GM12878 (cell line): ENCODE measurements at regions not wholly inside any gene's neighbourhood (a gene's known extent, or its start where the extent isn't known, plus 50 kb on each side); places are given as distances from the start of the nearest gene placed in this dataset.

ENCODE experiments used
- ATAC-seq: fragments of 200-7000 bp; cut with Tn5 transposase; 3 replicates; pipeline ENCODE4 v1.9.1; 2020; ENCODE audit warnings: mild to moderate bottlenecking, moderate library complexity
- BruUV-seq: library from RNA; stranded (reverse); fragments of 400-500 nt; replicated peaks from 2 replicates; lab custom pipeline; 2021; lab: Mats Ljungman, UMichigan
- CTCF ChIA-PET: fragments of 300-600 bp; sonication (Branson Sonifier 250); formaldehyde crosslinking; extraction: SDS; loops from one replicate; lab custom pipeline; 2021; ENCODE audit warnings: inconsistent platforms; lab: Yijun Ruan, JAX
- POLR2A ChIA-PET: fragments of 350-600 bp; formaldehyde crosslinking; extraction: SDS; loops from one replicate; lab custom pipeline; 2021; ENCODE audit warnings: inconsistent platforms; lab: Charles Lee
- RAD21 ChIA-PET: fragments of 300-600 bp; sonication (Branson Sonifier 250); formaldehyde crosslinking; loops from one replicate; lab custom pipeline; 2023; ENCODE audit warnings: antibody characterized with exemption; ENCODE audit not compliant: unreplicated experiment; lab: Charles Lee
- SMC1A ChIA-PET: fragments of 300-600 bp; sonication (Branson Sonifier 250); formaldehyde crosslinking; loops from one replicate; lab custom pipeline; 2023; ENCODE audit not compliant: unreplicated experiment, uncharacterized antibody; lab: Charles Lee
- DNase-seq: peaks from one replicate; pipeline ENCODE4 v3.0.0-alpha.2; 2011; ENCODE audit warnings: low read depth, low spot score
- FAIRE-seq: peaks from 3 replicates; lab custom pipeline; 2011; peaks lifted over from hg19 to GRCh38; lab: Jason Lieb, UNC
- H2AFZ ChIP-seq: 2 replicates; pipeline ENCODE4 v1.6.0; 2011; ENCODE audit warnings: low read depth, low read length, control low read depth; ENCODE audit not compliant: control insufficient read depth
- H3K27ac ChIP-seq: 2 replicates; pipeline ENCODE4 v1.5.1; 2011; ENCODE audit warnings: control low read depth; ENCODE audit not compliant: control insufficient read depth, insufficient read depth
- H3K27me3 ChIP-seq, 2 experiments: replicated peaks in 1 of 2; 2 replicates each; pipeline versions ENCODE4 v1.6.0 to v1.6.1; 2011; ENCODE audit warnings: low read length in 1 of 2; ENCODE audit not compliant: control insufficient read depth in 2 of 2, insufficient read depth in 2 of 2
- H3K36me3 ChIP-seq, 2 experiments: 2 replicates each; pipeline ENCODE4 v1.5.1; 2011; ENCODE audit warnings: low read length in 1 of 2; ENCODE audit not compliant: control insufficient read depth in 2 of 2, insufficient read depth in 2 of 2
- H3K4me1 ChIP-seq: 2 replicates; pipeline ENCODE4 v1.6.1; 2011; ENCODE audit warnings: mild to moderate bottlenecking, low read length, moderate library complexity, mixed read lengths; ENCODE audit not compliant: control insufficient read depth, insufficient read depth
- H3K4me2 ChIP-seq: 2 replicates; pipeline ENCODE4 v1.6.0; 2011; ENCODE audit warnings: control low read depth; ENCODE audit not compliant: control insufficient read depth, insufficient read depth
- H3K4me3 ChIP-seq: fragments of 200-600 bp; sonication (generic); 2 replicates; pipeline ENCODE4 v1.5.1; 2016
- H3K79me2 ChIP-seq: 2 replicates; pipeline ENCODE4 v1.6.0; 2011; ENCODE audit warnings: low read length; ENCODE audit not compliant: control insufficient read depth, insufficient read depth
- H3K9ac ChIP-seq: 2 replicates; pipeline ENCODE4 v1.8.0; 2011; ENCODE audit warnings: low read length, control low read depth, mixed read lengths; ENCODE audit not compliant: control insufficient read depth, insufficient read depth
- H3K9me3 ChIP-seq: replicated peaks from 3 replicates; pipeline ENCODE4 v1.5.1; 2011; ENCODE audit warnings: mild to moderate bottlenecking, low read length; ENCODE audit not compliant: control insufficient read depth, insufficient read depth
- H4K20me1 ChIP-seq: 2 replicates; pipeline ENCODE4 v1.6.0; 2011; ENCODE audit not compliant: control insufficient read depth, insufficient read depth
- CHD2 ChIP-seq: IDR thresholded peaks from 2 replicates; pipeline ENCODE4 v1.6.1; 2011; ENCODE audit warnings: low read depth, low read length, improper control_type of control experiment, borderline replicate concordance
- CUX1 ChIP-seq: IDR thresholded peaks from 2 replicates; pipeline ENCODE4 v1.6.1; 2012; ENCODE audit warnings: improper control_type of control experiment, low read depth, low read length; ENCODE audit not compliant: insufficient replicate concordance
- E4F1 ChIP-seq: fragments of 450-650 bp; IDR thresholded peaks from 2 replicates; pipeline ENCODE4 v1.6.1; 2018; ENCODE audit warnings: borderline replicate concordance, mild to moderate bottlenecking; ENCODE audit not compliant: partially characterized antibody
- JUND ChIP-seq: IDR thresholded peaks from 2 replicates; pipeline ENCODE4 v1.6.1; 2012; ENCODE audit warnings: low read depth, mild to moderate bottlenecking, low read length, improper control_type of control experiment, moderate library complexity
- MYB ChIP-seq: fragments of 150-350 bp; IDR thresholded peaks from 2 replicates; pipeline ENCODE4 v1.6.1; 2014; ENCODE audit warnings: mild to moderate bottlenecking, low read depth, low read length, borderline replicate concordance
- NFYB ChIP-seq: IDR thresholded peaks from 2 replicates; pipeline ENCODE4 v1.6.1; 2011; ENCODE audit warnings: low read depth, mild to moderate bottlenecking, low read length, improper control_type of control experiment, moderate library complexity; ENCODE audit not compliant: insufficient read depth
- NR2C1 ChIP-seq: fragments of 450-650 bp; IDR thresholded peaks from 2 replicates; pipeline ENCODE4 v1.6.1; 2017; ENCODE audit warnings: antibody characterized with exemption, mild to moderate bottlenecking, moderate library complexity
- RCOR1 ChIP-seq: conservative IDR thresholded peaks from 2 replicates; pipeline ENCODE4 v1.6.1; 2012; ENCODE audit warnings: low read depth, low read length, improper control_type of control experiment
- SMARCA5 ChIP-seq: fragments of 450-650 bp; IDR thresholded peaks from 2 replicates; pipeline ENCODE4 v1.6.1; 2017; ENCODE audit warnings: mild to moderate bottlenecking
- YY1 ChIP-seq: IDR thresholded peaks from 2 replicates; pipeline ENCODE4 v1.6.1; 2011; ENCODE audit warnings: low read depth, mild to moderate bottlenecking, low read length
- ZBTB11 ChIP-seq: fragments of 450-650 bp; formaldehyde crosslinking; IDR thresholded peaks from 2 replicates; pipeline ENCODE4 v1.5.0; 2022; ENCODE audit warnings: mild to moderate bottlenecking, missing genetic modification characterization
- ZNF207 ChIP-seq: fragments of 450-650 bp; IDR thresholded peaks from 2 replicates; pipeline ENCODE4 v1.6.1; 2014; ENCODE audit warnings: antibody characterized with exemption, mild to moderate bottlenecking, borderline replicate concordance
- ZNF622 ChIP-seq: fragments of 450-650 bp; IDR thresholded peaks from 2 replicates; pipeline ENCODE4 v1.6.1; 2017; ENCODE audit warnings: mild to moderate bottlenecking, inconsistent platforms
- WGBS: methylation state at CpG from one replicate; pipeline ENCODE4 v1.1.6; 2016; ENCODE audit warnings: low lambda C conversion rate; ENCODE audit not compliant: insufficient replicate concordance, insufficient coverage; ENCODE audit errors: missing lambda C conversion rate; 5-methylcytosine and 5-hydroxymethylcytosine counted together
- in situ Hi-C: fragments of 300-500 bp; cut with MboI; formaldehyde crosslinking; loops from 9 replicates; pipeline ENCODE4 v1.14.3; 2018; ENCODE audit warnings: mixed read lengths
- intact Hi-C: fragments of 100-400 bp; cut with micrococcal nuclease; formaldehyde crosslinking; loops from one replicate; pipeline ENCODE4 v1.14.2; 2022; ENCODE audit not compliant: unreplicated experiment

- TF ChIP-seq SMARCA5 (no peak), CHD2 (no peak), RCOR1 (no peak), ZNF207 (no peak), NFYB (no peak), JUND (no peak)
- TF ChIP-seq, all 136 proteins: peak for 0
These were observed 151.6 kb upstream of the STEAP4 start (continued) for GRCh38 chr7:88458279-88458678.

- Histone ChIP-seq H3K4me2 (no peak overlapping the region), H3K9me3 (no peaks in the 10 kb centered on the region), H3K9ac (no peak overlapping the region), H3K27me3 (no peaks in the 10 kb centered on the region), H2AFZ (no peak overlapping the region), H4K20me1 (no peaks in the 10 kb centered on the region), H3K27ac (no peak overlapping the region), H3K4me3 (no peak overlapping the region), H3K4me1 (no peaks in the 10 kb centered on the region), H3K79me2 (no peaks in the 10 kb centered on the region), H3K36me3 (no peaks in the 10 kb centered on the region)
- ChIA-PET RAD21 (interaction anchor here (1.3 kb wide), 1 partner anchor 38 kb away, joined by 3 read pairs; no protein-coding TSS in a partner anchor), CTCF (no interaction called here), SMC1A (interaction anchor here (1.1 kb wide), 1 partner anchor 58 kb away, joined by 3 read pairs; no protein-coding TSS in a partner anchor), POLR2A (no interaction called here)
- intact Hi-C loops, result no loop called here
- DNase-seq (no peak), FAIRE-seq (no peak), ATAC-seq (no peak)
- in situ Hi-C loops, result no loop called here
- no TSS peak for BruUV-seq
- 32% methylated on average over 1 of the region's 1 CpG for WGBS
- TF ChIP-seq ZBTB11 (CRISPR knock-in tag), result no peak
- TF ChIP-seq YY1, result no peak
- no peak for TF ChIP-seq E4F1
- TF ChIP-seq ZNF622, result no peak
- no peak for TF ChIP-seq NR2C1
- TF ChIP-seq CUX1, result no peak
- TF ChIP-seq MYB, result no peak
These were observed 150.6 kb upstream of the STEAP4 start for GRCh38 chr7:88457320-88457719.
